Gastroesophageal sphincter (tissue), 3 donors: ENCODE measurements at regions not wholly inside any gene's neighbourhood (a gene's known extent, or its start where the extent isn't known, plus 50 kb on each side); places are given as distances from the start of the nearest gene placed in this dataset.

Experiments used
- POLR2A ChIP-seq, 2 donors: fragments of 450-650 bp; IDR thresholded peaks; one replicate each; pipeline ENCODE4 v1.6.1; 2017; ENCODE audit warnings: antibody characterized with exemption in 2 of 2, mild to moderate bottlenecking in 2 of 2, moderate library complexity in 1 of 2
- POLR2AphosphoS5 ChIP-seq: sonication (generic); formaldehyde crosslinking; IDR thresholded peaks from one replicate; pipeline ENCODE4 v1.6.1; 2017; ENCODE audit warnings: antibody characterized with exemption
- TF ChIP-seq, protein P1 (sequence below), 4 experiments: fragments of 200-600 bp in 2 of 4; fragments of 450-650 bp in 2 of 4; sonication (generic) in 1 of 4; IDR thresholded peaks; one replicate each; pipeline ENCODE4 v1.5.1; 2017 to 2019; ENCODE audit warnings: antibody characterized with exemption in 4 of 4, mild to moderate bottlenecking in 2 of 4, moderate library complexity in 2 of 4

DNA sequence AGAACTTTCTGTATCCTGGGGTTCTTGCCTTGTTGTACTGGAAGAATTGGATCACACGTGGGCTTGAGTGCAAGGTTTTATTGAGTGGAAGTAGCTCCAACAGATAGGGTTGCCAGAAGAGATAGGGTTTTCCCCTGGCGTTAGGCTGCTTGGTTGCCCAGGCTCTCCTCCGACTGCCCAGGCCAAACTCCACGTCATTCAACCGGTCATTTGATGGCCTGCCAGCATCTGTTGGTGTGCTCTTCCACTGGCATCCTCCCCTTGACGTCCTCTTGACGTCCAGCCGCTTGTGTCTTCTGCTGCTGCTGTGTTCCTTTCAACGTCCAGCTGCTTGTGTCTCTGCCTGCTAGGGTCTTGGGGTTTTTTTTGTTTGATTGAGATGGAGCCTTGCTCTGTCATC, 111.2 kb upstream of the XIST start:
- TF ChIP-seq POLR2AphosphoS5 (no peak), POLR2A (IDR thresholded peaks at IDR 0.05) (no peak)
- TF ChIP-seq, protein P1, sequence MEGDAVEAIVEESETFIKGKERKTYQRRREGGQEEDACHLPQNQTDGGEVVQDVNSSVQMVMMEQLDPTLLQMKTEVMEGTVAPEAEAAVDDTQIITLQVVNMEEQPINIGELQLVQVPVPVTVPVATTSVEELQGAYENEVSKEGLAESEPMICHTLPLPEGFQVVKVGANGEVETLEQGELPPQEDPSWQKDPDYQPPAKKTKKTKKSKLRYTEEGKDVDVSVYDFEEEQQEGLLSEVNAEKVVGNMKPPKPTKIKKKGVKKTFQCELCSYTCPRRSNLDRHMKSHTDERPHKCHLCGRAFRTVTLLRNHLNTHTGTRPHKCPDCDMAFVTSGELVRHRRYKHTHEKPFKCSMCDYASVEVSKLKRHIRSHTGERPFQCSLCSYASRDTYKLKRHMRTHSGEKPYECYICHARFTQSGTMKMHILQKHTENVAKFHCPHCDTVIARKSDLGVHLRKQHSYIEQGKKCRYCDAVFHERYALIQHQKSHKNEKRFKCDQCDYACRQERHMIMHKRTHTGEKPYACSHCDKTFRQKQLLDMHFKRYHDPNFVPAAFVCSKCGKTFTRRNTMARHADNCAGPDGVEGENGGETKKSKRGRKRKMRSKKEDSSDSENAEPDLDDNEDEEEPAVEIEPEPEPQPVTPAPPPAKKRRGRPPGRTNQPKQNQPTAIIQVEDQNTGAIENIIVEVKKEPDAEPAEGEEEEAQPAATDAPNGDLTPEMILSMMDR (IDR thresholded peaks at IDR 0.05): no peak
